HL-60 (cell line): ENCODE measurements at regions not wholly inside any gene's neighbourhood (a gene's known extent, or its start where the extent isn't known, plus 50 kb on each side); places are given as distances from the start of the nearest gene placed in this dataset.

Source experiments
- DNase-seq, 2 experiments: peaks; one replicate each; pipeline ENCODE4 v3.0.0-alpha.2; 2010 to 2020; ENCODE audit warnings: low read depth in 1 of 2, low spot score in 1 of 2
- H3K27ac ChIP-seq: fragments of 250-450 bp; sonication (Bioruptor Pico); replicated peaks from 2 replicates; pipeline ENCODE4 v1.5.1; 2020; ENCODE audit warnings: mild to moderate bottlenecking, moderate library complexity
- H3K27me3 ChIP-seq: fragments of 250-450 bp; sonication (Bioruptor Pico); 2 replicates; pipeline ENCODE4 v1.5.1; 2021; ENCODE audit warnings: mild to moderate bottlenecking, moderate library complexity; ENCODE audit not compliant: insufficient read depth, poor library complexity, severe bottlenecking
- H3K4me3 ChIP-seq: replicated peaks from 2 replicates; pipeline ENCODE4 v1.5.1; 2011; ENCODE audit warnings: mild to moderate bottlenecking, control low read depth, low read length; ENCODE audit not compliant: insufficient read depth
- GABPA ChIP-seq: IDR thresholded peaks from 2 replicates; pipeline ENCODE4 v1.6.1; 2012; ENCODE audit warnings: low read depth
- POLR2AphosphoS5 ChIP-seq: IDR thresholded peaks from 2 replicates; pipeline ENCODE4 v1.6.1; 2012; ENCODE audit warnings: low read depth
- SPI1 ChIP-seq: IDR thresholded peaks from 2 replicates; pipeline ENCODE4 v1.6.1; 2012; ENCODE audit warnings: low read depth, mild to moderate bottlenecking, borderline replicate concordance
- TF ChIP-seq, protein P1 (sequence below): IDR thresholded peaks from 2 replicates; pipeline ENCODE4 v1.6.1; 2012; ENCODE audit warnings: low read depth; ENCODE audit not compliant: insufficient replicate concordance
- TF ChIP-seq, protein P2 (sequence below): IDR thresholded peaks from one replicate; pipeline ENCODE4 v1.5.1; 2011; ENCODE audit warnings: low read length, control low read depth, inconsistent platforms; ENCODE audit not compliant: insufficient read depth

DNA sequence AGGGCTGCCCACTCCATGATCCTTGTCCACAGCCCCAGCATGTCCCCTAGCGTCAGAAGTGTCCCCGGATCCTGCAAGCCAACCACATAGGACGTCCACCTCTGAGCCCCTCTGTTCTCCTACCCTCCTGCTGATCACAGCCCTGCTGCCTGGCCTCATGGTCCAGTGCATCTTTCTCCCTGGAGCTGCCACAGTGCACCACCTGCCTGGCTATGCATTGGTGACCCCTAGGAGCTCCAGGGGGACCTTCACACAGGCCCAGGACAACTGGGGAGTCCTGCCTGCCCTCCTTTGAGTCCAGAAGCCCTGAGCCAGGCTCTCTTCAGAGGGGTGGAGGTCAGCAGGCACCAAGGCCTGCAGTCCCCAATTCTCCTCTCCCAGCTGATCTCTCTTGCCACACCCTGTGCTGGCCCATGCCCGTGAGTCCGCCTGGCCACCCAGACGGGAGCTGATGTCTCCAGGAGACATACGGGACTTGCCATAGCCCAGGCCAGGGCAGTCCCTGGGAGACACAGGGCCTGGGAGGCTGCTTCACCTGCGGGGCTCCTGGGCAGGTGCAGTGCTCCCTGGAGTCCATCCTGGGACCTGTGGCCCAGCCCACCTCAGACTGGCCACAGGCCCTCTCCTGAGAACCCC is 77.4 kb upstream of the RET start:
- H3K27ac ChIP-seq, result no peak overlapping the region
- TF ChIP-seq SPI1 (no peak), POLR2AphosphoS5 (no peak), GABPA (no peak)
- TF ChIP-seq, protein P1, sequence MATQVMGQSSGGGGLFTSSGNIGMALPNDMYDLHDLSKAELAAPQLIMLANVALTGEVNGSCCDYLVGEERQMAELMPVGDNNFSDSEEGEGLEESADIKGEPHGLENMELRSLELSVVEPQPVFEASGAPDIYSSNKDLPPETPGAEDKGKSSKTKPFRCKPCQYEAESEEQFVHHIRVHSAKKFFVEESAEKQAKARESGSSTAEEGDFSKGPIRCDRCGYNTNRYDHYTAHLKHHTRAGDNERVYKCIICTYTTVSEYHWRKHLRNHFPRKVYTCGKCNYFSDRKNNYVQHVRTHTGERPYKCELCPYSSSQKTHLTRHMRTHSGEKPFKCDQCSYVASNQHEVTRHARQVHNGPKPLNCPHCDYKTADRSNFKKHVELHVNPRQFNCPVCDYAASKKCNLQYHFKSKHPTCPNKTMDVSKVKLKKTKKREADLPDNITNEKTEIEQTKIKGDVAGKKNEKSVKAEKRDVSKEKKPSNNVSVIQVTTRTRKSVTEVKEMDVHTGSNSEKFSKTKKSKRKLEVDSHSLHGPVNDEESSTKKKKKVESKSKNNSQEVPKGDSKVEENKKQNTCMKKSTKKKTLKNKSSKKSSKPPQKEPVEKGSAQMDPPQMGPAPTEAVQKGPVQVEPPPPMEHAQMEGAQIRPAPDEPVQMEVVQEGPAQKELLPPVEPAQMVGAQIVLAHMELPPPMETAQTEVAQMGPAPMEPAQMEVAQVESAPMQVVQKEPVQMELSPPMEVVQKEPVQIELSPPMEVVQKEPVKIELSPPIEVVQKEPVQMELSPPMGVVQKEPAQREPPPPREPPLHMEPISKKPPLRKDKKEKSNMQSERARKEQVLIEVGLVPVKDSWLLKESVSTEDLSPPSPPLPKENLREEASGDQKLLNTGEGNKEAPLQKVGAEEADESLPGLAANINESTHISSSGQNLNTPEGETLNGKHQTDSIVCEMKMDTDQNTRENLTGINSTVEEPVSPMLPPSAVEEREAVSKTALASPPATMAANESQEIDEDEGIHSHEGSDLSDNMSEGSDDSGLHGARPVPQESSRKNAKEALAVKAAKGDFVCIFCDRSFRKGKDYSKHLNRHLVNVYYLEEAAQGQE, result no peak
- TF ChIP-seq, protein P2, sequence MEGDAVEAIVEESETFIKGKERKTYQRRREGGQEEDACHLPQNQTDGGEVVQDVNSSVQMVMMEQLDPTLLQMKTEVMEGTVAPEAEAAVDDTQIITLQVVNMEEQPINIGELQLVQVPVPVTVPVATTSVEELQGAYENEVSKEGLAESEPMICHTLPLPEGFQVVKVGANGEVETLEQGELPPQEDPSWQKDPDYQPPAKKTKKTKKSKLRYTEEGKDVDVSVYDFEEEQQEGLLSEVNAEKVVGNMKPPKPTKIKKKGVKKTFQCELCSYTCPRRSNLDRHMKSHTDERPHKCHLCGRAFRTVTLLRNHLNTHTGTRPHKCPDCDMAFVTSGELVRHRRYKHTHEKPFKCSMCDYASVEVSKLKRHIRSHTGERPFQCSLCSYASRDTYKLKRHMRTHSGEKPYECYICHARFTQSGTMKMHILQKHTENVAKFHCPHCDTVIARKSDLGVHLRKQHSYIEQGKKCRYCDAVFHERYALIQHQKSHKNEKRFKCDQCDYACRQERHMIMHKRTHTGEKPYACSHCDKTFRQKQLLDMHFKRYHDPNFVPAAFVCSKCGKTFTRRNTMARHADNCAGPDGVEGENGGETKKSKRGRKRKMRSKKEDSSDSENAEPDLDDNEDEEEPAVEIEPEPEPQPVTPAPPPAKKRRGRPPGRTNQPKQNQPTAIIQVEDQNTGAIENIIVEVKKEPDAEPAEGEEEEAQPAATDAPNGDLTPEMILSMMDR, result no peak
- no peaks in the 10 kb centered on the region for H3K27me3 ChIP-seq
- DNase-seq, result no peak
- no peak overlapping the region for H3K4me3 ChIP-seq

DNA sequence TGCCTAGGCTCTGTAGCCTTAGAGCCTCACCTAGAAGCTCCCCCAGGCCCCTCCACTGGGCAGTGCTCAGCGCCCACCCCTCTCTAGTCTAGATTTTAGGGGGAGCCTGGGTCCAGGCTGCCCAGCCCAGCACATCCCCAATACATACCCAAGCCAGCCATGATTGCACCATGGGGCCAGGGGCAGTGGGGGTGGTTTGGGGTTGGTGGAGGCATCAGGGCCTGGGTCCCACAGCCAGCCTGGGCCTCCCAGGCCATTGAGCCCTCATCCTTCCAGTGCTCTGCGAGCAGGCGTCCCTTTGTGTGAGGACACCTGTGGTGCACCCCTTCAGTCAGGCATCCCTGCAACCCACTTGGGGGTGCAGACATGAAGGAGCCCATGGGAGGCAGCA is 76.9 kb upstream of the RET start:
- Histone ChIP-seq H3K27me3 (no peaks in the 10 kb centered on the region), H3K27ac (no peak overlapping the region), H3K4me3 (no peak overlapping the region)
- TF ChIP-seq SPI1, result no peak
- DNase-seq, result no peak

DNA sequence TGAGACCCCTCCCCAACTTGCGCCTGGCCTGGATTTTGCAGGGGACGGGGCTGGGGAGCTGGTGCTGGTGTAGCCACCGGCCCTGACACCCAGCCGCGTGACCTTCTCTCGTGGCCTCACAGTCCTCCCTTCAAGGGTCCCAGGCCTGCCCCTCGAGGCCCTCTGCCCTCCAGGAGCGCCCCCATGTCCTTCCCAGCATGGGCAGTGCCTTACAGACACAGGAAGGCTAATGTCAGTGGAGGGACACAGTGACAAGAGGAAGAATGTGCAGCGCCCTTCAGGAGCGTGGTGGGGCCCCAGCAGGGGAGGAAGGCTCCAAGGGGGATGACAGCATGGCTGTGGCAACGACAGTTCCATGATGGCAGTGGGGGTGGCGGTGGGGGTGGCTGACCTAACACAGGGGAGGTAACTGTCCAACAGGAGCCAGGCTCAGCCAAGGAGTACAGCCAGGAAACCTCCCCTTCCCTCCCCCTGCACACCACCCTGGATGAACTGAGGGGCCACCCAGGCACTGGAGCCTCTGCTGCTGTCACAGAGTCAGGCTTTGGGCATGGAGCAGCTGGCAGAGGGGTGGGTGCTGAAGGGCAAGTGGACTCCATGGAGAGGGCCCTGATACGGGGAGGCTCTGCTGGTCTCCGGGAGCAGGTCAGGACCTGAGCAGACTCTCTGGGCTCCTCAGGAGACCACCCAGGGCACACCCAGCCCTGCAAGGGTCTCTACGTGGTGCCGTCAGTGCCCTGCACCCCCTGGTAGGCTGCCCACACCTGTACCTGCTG is 76.0 kb upstream of the RET start:
- H3K27me3 ChIP-seq, result no peaks in the 10 kb centered on the region

More for the DNA sequence above, 76.0 kb upstream of the RET start:
- H3K27ac ChIP-seq, result peak overlapping the region; percentile 38
- no peak for TF ChIP-seq POLR2AphosphoS5
- TF ChIP-seq GABPA, result no peak
- TF ChIP-seq, protein P1, result no peak
- TF ChIP-seq SPI1, result no peak
- TF ChIP-seq, protein P2, result no peak
- no peak overlapping the region for H3K4me3 ChIP-seq
- DNase-seq, result peak in 1 of 2 experiments; percentile 51
